Spleen (tissue), 7 donors: ENCODE measurements at regions not wholly inside any gene's neighbourhood (a gene's known extent, or its start where the extent isn't known, plus 50 kb on each side); places are given as distances from the start of the nearest gene placed in this dataset.

Source experiments
- POLR2AphosphoS5 ChIP-seq, 3 donors: sonication (generic); formaldehyde crosslinking; IDR thresholded peaks; one replicate each; pipeline ENCODE4 v1.5.1; 2017; ENCODE audit warnings: antibody characterized with exemption in 3 of 3
- TF ChIP-seq, protein P1 (sequence below), 11 experiments: fragments of 200-600 bp in 7 of 11; fragments of 450-650 bp in 4 of 11; sonication (generic) in 4 of 11; IDR thresholded peaks in 8 of 11; conservative IDR thresholded peaks in 3 of 11; 1 replicate in 7 of 11; 2 replicates in 4 of 11; pipeline versions ENCODE4 v1.4.0 to v1.8.0; 2016 to 2021; ENCODE audit warnings: antibody characterized with exemption in 11 of 11, inconsistent platforms in 4 of 11, mild to moderate bottlenecking in 1 of 11
- donor health status: DM: no; HTN: no; CAD: no; lungs with moderate emphysema.
- donor health status: DM: no; HTN: no; CAD: no.
- donor health status: DM: no; HTN: no; CAD: no.

DNA sequence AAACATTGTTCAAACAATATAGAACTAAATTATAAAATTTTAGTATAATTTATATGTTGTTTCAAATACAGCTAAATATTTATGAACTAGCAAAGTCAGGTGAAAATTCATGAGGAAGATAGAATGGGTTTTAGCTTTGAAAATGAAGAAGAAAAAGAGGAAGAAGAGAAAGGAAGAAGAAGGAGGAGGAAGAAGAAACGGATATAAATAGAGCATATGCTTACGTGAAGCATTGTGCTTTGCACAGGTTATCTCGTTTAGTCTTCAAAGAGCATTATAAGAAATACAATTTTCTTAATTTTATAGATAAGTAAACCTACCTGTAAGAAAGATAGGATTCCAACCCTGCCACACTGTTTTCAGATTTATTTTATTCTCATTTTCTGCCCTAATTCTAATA lies 620.6 kb upstream of the DAB2 start:
- TF ChIP-seq, protein P1, sequence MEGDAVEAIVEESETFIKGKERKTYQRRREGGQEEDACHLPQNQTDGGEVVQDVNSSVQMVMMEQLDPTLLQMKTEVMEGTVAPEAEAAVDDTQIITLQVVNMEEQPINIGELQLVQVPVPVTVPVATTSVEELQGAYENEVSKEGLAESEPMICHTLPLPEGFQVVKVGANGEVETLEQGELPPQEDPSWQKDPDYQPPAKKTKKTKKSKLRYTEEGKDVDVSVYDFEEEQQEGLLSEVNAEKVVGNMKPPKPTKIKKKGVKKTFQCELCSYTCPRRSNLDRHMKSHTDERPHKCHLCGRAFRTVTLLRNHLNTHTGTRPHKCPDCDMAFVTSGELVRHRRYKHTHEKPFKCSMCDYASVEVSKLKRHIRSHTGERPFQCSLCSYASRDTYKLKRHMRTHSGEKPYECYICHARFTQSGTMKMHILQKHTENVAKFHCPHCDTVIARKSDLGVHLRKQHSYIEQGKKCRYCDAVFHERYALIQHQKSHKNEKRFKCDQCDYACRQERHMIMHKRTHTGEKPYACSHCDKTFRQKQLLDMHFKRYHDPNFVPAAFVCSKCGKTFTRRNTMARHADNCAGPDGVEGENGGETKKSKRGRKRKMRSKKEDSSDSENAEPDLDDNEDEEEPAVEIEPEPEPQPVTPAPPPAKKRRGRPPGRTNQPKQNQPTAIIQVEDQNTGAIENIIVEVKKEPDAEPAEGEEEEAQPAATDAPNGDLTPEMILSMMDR (IDR thresholded peaks at IDR 0.05 in 8 of 11, conservative IDR thresholded peaks at IDR 0.05 in 3 of 11) = no peak
- no peak for TF ChIP-seq POLR2AphosphoS5 (IDR thresholded peaks at IDR 0.05)
